Activated T-helper 1 cell treated with anti-CD3 and anti-CD28 coated beads, Interleukin-2, amount 50 U/mL, for 16 hours (primary cell): ENCODE measurements at regions not wholly inside any gene's neighbourhood (a gene's known extent, or its start where the extent isn't known, plus 50 kb on each side); places are given as distances from the start of the nearest gene placed in this dataset.
"Not testable (repeated sequence)": the region's sequence is repeated elsewhere in the genome, so short reads cannot be mapped to it uniquely, and the experiment has no call there.

ENCODE experiments used
- DNase-seq, 2 donors: peaks; one replicate each; pipeline ENCODE4 v3.0.0-alpha.2; 2020; ENCODE audit warnings: low read depth in 1 of 2, low spot score in 1 of 2

- DNase-seq: no peak
These were observed 51.5 kb upstream of the MAP3K1 start for GRCh38 chr5:56763711-56764466.

DNA sequence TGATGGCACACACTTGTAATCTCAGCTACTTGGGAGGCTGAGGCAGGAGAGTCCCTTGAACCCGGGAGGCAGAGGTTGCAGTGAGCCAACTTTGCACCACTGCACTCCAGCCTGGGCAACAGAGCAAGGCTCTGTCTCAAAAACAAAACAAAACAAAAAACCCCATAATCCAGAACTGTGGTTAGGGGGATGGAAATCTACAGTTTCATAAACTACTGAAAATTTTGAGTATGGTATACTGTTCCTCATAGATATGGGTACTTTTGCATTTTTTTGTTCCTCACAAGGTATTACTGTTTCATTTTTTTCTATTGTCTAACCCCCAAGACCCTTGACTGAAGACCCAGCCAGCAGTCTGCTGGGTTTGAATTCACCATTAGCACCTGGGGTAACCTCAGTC lies 52.2 kb upstream of the MAP3K1 start:
- DNase-seq: no peak

- no peak for DNase-seq
These were observed 54.0 kb upstream of the MAP3K1 start for GRCh38 chr5:56761151-56761885.

- no peak for DNase-seq
These were observed 54.6 kb upstream of the MAP3K1 start for GRCh38 chr5:56760723-56761122.

GRCh38 chr5:56759521-56760216 lies 55.7 kb upstream of the MAP3K1 start:
- no peak for DNase-seq

DNA sequence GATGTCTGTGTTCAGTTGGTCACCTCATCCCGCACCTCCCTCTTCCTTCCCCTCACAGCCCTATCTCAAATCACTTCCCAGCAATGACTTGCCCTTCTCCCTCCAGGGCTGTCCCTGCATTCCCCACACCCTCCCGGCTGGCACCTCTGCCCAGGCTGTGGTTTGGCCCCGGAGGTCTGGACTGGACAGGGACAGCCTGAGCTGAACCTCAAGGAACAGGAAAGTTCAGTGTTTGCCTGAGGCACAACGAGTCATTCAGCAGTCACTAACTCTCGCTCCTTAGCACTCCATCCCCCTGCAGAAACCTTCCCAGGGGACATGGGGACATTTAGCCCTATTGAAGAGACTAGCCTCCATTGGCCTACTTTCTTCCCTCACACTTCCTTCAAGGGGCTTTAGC lies 58.3 kb upstream of the MAP3K1 start:
- DNase-seq: no peak

DNA sequence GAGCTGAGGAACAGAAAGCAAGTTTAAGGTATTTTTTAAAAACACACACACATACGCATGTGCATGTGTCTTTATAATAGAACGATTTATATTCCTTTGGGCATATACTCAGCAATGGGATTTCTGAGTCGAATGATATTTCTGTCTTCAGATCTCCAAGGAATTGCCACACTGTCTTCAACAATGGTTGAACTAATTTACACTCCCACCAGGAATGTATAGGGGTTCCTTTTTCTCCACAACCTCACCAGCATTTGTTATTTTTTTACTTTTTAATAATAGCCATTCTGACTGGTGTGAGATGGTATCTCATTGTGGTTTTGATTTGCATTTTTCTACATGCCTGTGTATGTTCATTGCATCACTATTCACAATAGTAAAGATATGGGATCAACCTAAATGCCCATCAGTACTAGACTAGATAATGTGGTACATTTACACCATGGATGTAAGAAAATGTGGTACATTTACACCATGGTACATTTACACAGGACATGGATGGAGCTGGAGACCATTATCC lies 60.3 kb upstream of the MAP3K1 start:
- no peak for DNase-seq

- not testable (repeated sequence) for DNase-seq
These were observed 61.8 kb upstream of the MAP3K1 start for GRCh38 chr5:56753588-56753987.

- DNase-seq: no peak
These were observed 63.6 kb upstream of the MAP3K1 start for GRCh38 chr5:56751572-56752313.

DNA sequence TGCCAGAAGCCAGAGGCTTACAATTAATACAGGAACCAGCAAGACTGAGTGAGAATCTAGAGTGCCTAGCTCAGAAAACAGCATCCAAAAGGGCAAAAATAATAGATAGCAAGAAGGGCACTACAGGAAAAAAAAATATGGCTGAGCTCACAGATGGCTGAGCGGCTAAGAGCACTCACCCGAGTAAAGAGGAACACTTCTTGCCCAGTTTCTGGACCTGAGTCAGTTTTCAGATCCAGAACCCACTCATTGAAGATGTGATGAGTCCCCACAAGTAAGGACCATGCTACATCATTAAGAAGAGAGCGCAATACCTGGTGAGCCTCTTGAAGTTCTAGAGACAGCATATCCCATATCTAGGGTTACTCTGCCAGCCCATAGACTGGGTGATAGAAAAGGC lies 65.5 kb upstream of the MAP3K1 start:
- no peak for DNase-seq

DNA sequence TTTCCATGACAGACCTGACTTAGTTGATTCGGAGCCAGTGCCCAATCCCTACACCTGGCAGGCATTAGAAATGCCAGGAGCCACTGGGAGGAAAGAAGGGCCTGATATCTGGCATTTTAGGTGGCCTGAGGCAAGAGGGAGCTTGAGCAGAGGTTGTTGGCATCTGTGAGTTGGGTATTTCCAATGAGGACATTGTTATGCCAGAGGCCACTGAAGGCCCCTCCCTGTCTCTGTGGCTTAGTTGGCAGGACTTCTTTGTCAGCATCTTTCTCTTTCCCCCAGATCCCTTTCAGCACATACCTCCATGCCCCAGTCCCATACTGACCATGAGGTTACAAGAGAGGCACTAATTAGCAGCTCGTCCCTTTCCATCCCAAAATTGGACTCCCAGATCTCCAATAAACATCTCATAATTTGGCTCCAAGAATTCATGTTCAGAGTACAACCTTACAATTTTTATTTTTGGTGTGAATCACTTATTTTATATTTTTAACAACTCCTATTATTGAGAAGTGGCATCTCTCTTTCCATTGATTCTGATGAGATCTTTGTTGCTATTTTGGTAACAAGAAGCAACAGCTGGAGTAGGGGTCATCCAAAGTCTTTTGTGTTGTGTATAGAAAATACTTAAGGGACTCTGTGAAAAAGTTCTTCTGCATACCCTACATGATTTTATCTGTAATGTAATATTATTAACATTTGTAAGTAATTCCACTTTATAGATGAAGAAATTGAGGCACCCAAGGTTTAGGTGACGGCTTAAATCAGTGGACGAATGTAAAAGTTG lies 68.6 kb upstream of the MAP3K1 start:
- no peak for DNase-seq

- no peak for DNase-seq
These were observed 69.5 kb upstream of the MAP3K1 start for GRCh38 chr5:56745864-56746263.

GRCh38 chr5:56740868-56741267 lies 74.5 kb upstream of the MAP3K1 start:
- no peak for DNase-seq

DNA sequence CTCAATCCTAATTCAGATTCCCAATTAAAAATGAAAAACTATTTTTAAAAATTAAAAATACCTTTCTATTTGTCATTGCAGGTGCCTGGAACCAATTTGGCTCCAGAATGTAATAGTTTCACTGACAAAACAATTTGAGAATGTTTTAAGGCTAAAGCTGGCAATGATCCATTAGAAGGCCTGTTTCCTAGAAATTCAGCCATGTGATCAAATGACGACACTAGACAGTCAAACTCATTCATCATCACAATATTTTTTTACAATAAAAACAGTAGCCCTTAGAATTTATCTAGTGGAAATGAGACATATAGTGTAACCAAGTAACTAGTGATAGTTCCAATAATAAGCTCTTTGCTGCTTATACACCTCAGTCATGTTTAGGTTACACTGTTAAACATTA lies 75.4 kb upstream of the MAP3K1 start:
- no peak for DNase-seq

- no peak for DNase-seq
These were observed 77.3 kb upstream of the MAP3K1 start for GRCh38 chr5:56737951-56738606.

GRCh38 chr5:56737002-56737621 lies 78.2 kb upstream of the MAP3K1 start:
- no peak for DNase-seq

DNA sequence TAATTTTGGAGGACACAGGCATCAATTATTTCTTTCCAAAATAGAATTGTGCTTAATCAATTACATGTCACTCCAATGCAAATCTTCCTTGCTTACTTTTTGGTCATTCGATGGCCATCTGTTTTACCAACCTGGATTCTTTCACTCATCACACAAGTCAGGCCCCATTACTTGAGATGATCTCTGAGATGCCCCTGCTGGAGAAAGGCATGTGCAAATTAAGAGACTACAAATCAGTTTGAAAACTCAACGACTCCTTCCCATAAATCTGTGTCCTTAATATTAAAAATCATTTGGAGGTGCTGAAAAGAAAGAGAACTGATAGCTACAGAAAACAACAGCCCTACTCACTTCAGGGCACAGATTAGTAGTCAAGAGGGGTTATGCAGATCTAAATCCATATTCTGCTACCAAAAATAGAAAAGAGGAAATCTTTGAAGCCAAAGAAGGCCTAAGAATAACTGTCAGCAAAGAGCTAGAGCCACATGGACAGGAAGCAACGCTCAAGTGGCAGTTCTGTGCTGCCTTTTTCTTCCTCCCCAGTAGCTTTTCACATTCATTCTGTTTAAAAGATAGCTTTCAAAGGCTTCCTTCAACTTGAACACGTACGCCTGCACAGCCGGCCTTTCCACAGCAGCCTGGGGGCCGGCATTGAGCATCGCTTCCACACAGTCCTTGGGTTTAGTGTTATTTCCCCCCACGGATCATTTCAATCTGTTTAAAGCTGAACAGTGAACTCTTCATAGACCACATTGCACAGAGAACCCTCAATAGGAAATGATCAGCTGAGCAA lies 79.3 kb upstream of the MAP3K1 start:
- DNase-seq: no peak

DNA sequence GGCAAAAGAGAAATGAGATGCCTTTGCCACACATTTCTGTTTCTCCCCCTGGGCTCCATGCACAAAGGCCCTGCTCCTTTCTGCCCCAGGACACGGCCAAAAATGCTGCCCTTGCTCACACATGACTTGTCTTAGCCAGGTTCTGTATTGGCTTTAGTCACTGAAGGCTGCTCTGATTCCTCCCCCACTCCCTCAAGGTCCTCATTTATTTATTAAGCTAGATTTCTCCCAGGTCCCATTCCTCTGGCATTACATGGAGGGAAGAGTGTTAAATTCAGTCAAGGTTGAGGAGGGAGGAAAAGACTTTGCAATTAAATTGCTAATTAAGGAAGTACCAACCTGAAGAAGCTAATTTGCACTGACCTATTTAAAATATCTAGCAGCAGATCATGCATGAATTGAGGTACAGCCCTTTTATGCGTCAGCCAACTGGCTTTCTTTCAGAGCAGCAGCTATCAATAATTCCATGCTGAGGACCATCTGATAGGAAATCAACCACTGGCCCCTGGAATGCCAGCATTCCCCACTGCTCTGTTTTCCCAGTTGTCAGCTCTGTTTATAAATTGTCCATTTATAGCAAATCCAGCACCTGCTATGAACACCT lies 81.2 kb upstream of the MAP3K1 start:
- DNase-seq: no peak
